Colonic mucosa (tissue), 4 donors: ENCODE measurements at regions not wholly inside any gene's neighbourhood (a gene's known extent, or its start where the extent isn't known, plus 50 kb on each side); places are given as distances from the start of the nearest gene placed in this dataset.

Experiments
- DNase-seq: peaks from one replicate; pipeline ENCODE4 v3.0.0-alpha.2; 2020
- H3K27ac ChIP-seq: fragments of 200-600 bp; one replicate; pipeline ENCODE4 v1.8.0; 2021
- H3K27me3 ChIP-seq: fragments of 200-600 bp; one replicate; pipeline ENCODE4 v1.8.0; 2021
- H3K36me3 ChIP-seq: fragments of 200-600 bp; one replicate; pipeline ENCODE4 v1.8.0; 2021
- H3K4me1 ChIP-seq: fragments of 200-600 bp; one replicate; pipeline ENCODE4 v1.8.0; 2021; ENCODE audit warnings: mild to moderate bottlenecking
- H3K4me3 ChIP-seq: fragments of 200-600 bp; one replicate; pipeline ENCODE4 v1.8.0; 2021
- H3K9ac ChIP-seq, 2 donors: one replicate each; pipeline ENCODE4 v1.7.0; 2013; ENCODE audit warnings: control low read depth in 2 of 2, low read depth in 2 of 2, low read length in 2 of 2
- H3K9me3 ChIP-seq: fragments of 200-600 bp; one replicate; pipeline ENCODE4 v1.8.0; 2021
- intact Hi-C: fragments of 100-400 bp; cut with DNase I; formaldehyde crosslinking; loops from one replicate; pipeline ENCODE4 v1.14.1; 2022
- TF ChIP-seq, protein P1 (sequence below): fragments of 200-600 bp; IDR thresholded peaks from one replicate; pipeline ENCODE4 v1.8.0; 2022; ENCODE audit warnings: antibody characterized with exemption, mild to moderate bottlenecking
- donor health status: healthy.
- donor health status: DM: no; HTN: no; CAD: no.
- donor health status: DM: no; HTN: no; CAD: no.

DNA sequence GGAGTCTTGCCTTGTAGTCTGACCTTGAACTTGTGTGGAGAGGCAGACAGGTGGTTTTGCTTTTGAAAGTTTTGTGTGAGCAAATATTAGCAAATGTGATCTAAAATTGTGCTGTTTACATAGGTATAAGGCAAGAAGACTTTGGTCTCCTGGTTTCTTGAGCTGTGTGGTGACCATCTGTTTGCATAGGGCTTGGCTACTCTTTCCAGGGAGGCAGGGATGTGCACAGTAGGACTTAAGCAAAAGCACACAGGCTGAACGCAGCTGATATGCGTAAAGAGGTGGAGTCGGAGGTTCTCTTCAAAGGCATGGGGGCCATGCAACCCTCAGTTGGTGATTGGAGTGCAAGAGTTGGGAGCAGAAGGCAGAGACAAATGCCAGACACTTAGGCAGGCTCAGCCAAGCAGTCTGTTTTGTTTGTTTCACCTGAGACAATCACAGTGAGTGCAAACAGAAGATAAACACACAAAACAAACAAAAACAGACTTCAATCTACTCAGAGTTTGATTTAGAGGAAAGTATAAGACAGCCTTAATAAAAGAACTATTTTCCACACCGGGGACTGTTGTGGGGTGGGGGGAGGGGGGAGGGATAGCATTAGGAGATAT is 744.2 kb downstream of the MTRR start:
- no peaks in the 10 kb centered on the region for H3K4me1 ChIP-seq
- TF ChIP-seq, protein P1, sequence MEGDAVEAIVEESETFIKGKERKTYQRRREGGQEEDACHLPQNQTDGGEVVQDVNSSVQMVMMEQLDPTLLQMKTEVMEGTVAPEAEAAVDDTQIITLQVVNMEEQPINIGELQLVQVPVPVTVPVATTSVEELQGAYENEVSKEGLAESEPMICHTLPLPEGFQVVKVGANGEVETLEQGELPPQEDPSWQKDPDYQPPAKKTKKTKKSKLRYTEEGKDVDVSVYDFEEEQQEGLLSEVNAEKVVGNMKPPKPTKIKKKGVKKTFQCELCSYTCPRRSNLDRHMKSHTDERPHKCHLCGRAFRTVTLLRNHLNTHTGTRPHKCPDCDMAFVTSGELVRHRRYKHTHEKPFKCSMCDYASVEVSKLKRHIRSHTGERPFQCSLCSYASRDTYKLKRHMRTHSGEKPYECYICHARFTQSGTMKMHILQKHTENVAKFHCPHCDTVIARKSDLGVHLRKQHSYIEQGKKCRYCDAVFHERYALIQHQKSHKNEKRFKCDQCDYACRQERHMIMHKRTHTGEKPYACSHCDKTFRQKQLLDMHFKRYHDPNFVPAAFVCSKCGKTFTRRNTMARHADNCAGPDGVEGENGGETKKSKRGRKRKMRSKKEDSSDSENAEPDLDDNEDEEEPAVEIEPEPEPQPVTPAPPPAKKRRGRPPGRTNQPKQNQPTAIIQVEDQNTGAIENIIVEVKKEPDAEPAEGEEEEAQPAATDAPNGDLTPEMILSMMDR = no peak
- H3K9me3 ChIP-seq = no peaks in the 10 kb centered on the region
- no peak for DNase-seq
- no peak overlapping the region for H3K27ac ChIP-seq
- no peaks in the 10 kb centered on the region for H3K36me3 ChIP-seq
- no peaks in the 10 kb centered on the region for H3K27me3 ChIP-seq
- H3K4me3 ChIP-seq = no peak overlapping the region
- intact Hi-C loops = no loop called here
- H3K9ac ChIP-seq = no peak overlapping the region

DNA sequence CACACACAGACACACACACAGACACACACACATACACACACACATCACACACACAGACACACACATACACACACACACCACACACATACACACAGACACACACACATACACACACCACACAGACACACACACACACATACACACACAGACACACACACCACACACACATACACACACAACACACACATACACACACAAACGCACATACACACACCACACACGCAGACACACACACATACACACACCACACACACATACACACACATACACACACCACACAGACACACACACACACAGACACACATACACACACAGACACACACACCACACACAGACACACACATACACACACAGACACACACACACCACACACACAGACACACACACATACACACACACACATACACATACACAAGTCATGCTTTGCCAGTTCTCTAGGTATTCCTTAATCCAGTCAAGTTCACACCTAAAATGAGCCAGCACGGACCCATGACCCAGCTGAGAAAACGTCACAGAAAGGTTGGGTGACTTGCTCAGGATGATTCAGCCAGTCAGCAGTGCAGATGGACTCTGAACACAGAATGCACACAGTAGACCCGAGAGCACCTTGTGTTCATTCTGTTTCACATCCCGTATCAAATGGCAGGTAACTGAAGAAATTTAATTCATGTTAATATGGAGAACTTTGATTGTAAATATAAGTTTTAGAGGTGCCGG is 746.4 kb downstream of the MTRR start:
- H3K27me3 ChIP-seq = no peaks in the 10 kb centered on the region
- no peaks in the 10 kb centered on the region for H3K36me3 ChIP-seq
- H3K4me3 ChIP-seq = no peak overlapping the region
- TF ChIP-seq, protein P1 = no peak
- no peaks in the 10 kb centered on the region for H3K4me1 ChIP-seq
- intact Hi-C loops = no loop called here
- H3K9me3 ChIP-seq = no peaks in the 10 kb centered on the region
- DNase-seq = no peak
- H3K9ac ChIP-seq = no peak overlapping the region
- no peak overlapping the region for H3K27ac ChIP-seq

DNA sequence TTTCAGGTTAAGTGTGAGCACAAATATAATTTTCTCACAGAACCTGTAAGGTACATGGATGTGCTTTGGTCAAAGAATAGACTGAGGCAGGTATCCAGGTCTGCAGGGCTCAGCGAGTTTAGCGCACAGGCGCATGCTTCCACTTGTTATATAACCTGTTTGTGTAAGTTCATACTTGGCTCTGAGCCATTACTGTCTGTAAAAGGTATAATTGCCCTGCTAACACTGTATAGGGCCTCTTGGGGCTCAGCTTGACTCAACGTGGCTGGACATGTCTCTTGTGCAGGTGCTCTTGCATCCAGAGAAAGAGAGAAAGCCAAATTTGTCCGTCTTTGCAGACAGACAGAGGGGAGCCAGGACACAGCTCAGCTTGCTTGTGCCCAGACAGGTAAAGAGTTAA is 759.6 kb downstream of the MTRR start:
- Histone ChIP-seq H3K4me1 (no peaks in the 10 kb centered on the region), H3K4me3 (no peak overlapping the region), H3K9me3 (no peaks in the 10 kb centered on the region), H3K9ac (no peak overlapping the region), H3K27ac (no peak overlapping the region), H3K36me3 (no peaks in the 10 kb centered on the region), H3K27me3 (no peaks in the 10 kb centered on the region)
- no peak for DNase-seq
- intact Hi-C loops = no loop called here
- TF ChIP-seq, protein P1 = no peak

DNA sequence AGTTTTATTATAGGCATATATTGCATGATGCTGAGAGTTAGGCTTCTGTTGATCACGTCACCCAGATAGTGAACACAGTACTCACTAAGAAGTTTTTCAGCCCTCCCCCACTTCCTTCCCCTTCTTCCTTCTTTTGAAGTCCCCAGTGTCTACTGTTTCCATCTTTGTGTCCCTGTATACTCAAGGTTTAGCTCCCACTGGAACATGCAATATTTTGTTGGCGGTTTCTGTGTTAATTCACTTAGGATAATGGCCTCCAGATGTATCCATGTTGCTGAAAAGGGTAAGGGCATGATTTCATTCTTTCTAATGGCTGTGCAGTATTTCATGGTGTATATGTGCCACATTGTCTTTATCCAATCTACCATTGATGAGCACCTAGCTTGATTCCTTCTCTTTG is 764.3 kb downstream of the MTRR start:
- Histone ChIP-seq H3K36me3 (no peaks in the 10 kb centered on the region), H3K9ac (no peak overlapping the region), H3K9me3 (no peaks in the 10 kb centered on the region), H3K27me3 (no peaks in the 10 kb centered on the region), H3K4me1 (no peaks in the 10 kb centered on the region), H3K27ac (no peak overlapping the region), H3K4me3 (no peak overlapping the region)
- intact Hi-C loops = no loop called here
- TF ChIP-seq, protein P1 = no peak
- no peak for DNase-seq

DNA sequence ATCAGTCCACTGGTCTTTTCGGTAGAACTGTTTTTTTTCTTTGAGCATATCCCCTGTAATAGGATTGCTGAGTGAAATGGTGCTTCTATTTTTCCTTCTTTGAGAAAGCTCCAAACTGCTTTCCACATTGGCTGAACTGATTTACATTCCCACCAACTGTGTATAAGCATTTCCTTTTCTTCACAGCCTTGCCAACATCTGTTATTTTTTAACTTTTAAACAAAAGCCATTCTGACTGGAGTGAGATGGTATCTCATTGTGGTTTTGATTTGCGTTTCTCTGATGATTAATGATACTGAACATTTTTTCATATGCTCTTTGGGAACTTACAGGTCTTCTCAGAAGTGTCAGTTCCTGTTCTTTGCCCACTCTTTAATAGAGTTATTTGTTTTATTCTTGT is 764.7 kb downstream of the MTRR start:
- intact Hi-C loops = no loop called here
- no peak for DNase-seq
- Histone ChIP-seq H3K36me3 (no peaks in the 10 kb centered on the region), H3K9me3 (no peaks in the 10 kb centered on the region), H3K27me3 (no peaks in the 10 kb centered on the region), H3K27ac (no peak overlapping the region), H3K9ac (no peak overlapping the region), H3K4me3 (no peak overlapping the region), H3K4me1 (no peaks in the 10 kb centered on the region)
- TF ChIP-seq, protein P1 = no peak
